NOMO-1 treated with dmso at 0.1 percent for 144 hours (cell line): ENCODE measurements at regions not wholly inside any gene's neighbourhood (a gene's known extent, or its start where the extent isn't known, plus 50 kb on each side); places are given as distances from the start of the nearest gene placed in this dataset.

Experiments used
- DNase-seq: peaks from one replicate; lab custom pipeline; 2025; ENCODE audit not compliant: unreplicated experiment; lab: John Stamatoyannopoulos, UW

DNA sequence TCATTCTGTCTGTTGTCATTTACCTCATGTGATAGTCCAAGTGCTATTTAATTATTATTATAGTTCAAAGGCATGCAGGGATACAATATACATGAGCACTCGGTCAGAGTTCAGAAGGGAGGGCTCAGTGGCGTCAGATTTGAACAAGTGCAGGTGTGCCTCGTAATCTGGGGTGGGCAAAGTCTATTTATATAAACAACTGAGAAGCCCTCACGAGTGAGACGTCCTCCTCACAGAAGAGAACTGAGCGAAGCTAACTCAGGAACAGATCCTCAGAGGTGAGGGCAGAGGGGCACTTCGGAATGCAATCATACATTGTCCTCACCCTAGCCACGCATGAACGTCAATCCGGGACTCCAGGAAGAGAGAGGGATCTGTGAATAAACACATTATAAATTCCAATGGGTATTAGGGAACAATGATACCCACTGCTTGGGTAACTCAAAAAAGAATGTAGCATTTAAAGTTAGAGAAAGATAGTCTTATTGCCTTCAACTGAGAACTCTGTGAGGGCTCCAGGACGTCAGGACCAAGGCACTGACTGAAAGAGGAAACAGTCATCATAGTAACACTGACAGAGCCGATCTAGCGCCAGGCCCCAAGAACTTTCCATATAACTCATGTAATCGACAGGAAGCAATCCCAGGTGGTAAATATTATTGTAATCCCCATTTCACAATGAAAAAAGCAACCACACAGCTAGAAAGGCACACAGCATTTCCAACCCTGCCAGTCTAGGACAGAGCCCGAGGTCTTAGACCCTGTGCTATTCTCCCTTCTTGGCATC is 127.1 kb upstream of the B3GALT2 start:
- no peak for DNase-seq

DNA sequence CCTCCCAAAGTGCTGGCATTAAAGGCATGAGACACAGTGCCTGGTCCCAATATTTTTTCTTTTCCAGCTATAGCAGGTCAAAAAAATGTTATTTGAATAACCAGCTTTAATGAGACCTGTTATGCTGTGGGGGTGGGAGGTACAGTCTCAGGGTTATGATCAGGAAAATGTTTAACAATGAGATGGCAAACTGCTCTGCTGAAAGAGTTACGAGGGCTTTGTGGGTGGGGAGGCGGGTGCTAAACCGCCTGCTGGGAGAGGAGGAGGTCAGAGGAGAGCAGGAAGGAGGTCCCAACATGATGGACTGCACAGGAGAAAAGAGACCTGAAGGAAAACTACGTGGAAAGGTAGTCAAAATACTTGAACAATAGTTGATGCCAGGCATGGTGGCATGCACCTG is 126.0 kb upstream of the B3GALT2 start:
- no peak for DNase-seq

DNA sequence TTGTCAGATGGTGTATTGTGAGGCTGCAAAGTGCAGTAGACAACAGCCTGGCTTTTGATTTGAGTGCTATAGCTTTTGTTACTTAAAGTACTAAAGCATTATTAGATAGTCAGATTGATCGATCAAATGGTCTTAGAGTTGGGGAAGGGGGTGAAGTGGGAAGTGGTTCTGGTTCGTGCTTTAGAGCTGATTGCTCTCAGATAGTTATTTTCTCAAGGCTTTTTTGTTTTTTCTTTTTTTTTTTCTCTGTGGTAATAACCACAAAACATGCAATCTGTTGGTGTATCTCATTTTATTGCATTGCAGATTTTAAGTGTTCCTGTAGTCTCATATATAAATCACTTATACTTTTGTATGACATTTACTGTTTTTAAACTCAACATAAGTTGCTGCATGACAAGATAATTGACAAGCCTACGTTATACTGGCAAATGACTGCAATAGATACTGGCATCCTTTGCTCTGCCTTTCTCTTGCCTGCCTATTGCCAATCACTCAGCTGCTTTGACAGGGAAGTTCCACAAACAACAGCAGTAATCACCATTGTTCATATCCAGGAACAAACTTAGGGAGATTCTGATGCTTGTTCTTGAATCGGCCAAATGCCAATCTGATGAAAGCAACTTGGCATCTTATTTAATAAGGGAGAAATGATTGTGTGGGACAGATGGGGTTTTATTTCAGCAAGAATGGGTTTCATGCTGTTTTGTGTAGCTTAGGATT is 125.0 kb upstream of the B3GALT2 start:
- no peak for DNase-seq

DNA sequence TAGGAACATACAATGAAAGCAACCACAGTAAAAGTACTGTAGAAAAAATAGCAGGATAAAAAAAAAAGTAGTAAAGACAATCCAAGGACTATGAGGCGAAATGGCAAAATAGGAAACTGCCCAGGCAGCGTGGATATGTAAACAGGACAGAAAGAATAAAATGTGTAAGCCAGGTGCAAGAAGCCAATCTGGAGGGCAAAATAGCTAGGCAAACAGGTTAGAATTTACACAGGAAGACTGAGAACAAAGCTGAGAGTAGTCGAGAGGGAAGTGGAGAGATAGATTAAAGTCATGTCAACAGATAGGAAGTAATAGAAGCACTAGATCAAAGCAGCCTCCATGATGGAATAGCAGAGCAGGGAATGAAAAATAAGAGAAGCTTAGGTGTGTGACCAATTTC is 124.2 kb upstream of the B3GALT2 start:
- no peak for DNase-seq

DNA sequence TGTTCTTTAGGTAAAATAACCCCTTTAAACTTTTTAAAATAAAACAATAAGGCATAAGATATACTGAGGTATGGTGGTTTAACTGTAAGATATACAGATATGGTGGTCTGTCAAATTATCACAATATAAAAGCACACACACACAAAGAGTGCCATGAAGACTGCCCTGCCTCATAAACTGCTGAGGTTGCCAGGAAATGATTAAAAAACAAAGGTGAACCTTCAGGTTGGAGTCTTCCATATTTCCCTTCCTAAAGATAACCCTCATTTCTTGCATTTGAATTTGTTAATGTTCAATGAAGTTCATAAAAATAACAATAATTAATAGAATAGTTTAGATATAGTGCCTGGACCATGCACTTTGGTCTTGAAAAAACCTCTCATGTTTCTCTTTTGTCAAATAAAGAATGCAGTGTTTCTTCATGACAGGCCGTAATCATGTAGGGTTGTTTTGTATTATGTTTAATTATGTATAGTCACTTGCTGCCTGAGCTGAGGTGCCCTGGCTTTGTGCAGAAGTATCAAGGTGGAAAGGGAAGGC is 123.6 kb upstream of the B3GALT2 start:
- DNase-seq, result no peak

DNA sequence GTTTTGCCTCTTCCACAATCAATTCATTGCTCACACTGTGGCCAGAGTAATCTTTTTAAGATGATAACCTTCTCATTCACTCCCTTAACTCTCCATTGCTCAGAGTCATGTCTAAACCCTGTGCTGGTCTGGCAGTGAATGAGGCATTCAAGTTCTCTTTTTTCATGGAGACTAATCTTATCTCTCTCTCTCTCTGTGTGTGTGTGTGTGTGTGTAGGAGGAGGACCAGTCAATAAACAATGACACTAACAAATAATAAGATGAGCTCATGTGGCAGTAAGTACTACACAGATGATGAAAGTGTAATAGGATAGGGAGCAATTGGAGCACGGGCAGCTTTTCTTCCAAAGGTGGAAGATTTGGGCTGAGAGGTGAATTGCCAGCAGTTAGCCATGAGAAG is 122.0 kb upstream of the B3GALT2 start:
- DNase-seq, result no peak

DNA sequence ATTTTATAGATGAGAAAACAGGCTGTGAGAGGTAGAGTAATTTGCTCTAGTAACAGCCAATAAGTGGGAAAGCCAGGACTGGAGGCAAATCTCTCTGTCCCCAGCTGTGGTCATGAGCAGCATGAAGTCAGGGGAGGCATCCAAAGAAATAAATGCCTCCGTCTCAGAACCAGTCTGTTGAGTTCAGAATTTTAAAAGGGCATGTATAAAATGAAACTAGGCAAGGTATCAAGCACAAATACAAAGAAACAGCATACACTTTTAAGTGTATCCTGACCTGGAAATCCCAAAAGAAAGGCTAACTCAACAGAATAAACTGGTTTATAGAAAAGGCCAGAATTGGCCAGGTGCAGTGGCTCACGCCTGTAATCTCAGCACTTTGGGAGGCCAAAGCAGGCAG is 120.0 kb upstream of the B3GALT2 start:
- no peak for DNase-seq
